GM23338 (cell line): ENCODE measurements at regions not wholly inside any gene's neighbourhood (a gene's known extent, or its start where the extent isn't known, plus 50 kb on each side); places are given as distances from the start of the nearest gene placed in this dataset.

ENCODE experiments used
- ATAC-seq: fragments of 200-7000 bp; cut with Tn5 transposase; 3 replicates; pipeline ENCODE4 v1.9.1; 2020
- DNase-seq: peaks from one replicate; pipeline ENCODE4 v3.0.0-alpha.2; 2015; ENCODE audit warnings: low spot score
- H2AFZ ChIP-seq: fragments of 200-600 bp; sonication (generic); 2 replicates; pipeline ENCODE4 v1.8.0; 2016; ENCODE audit warnings: antibody characterized with exemption, mild to moderate bottlenecking, moderate library complexity
- H3F3A ChIP-seq: fragments of 200-600 bp; sonication (generic); replicated peaks from 2 replicates; pipeline ENCODE4 v1.8.0; 2017; ENCODE audit warnings: antibody characterized with exemption, mixed run types, low read depth
- H3K27ac ChIP-seq: fragments of 200-600 bp; sonication (generic); 2 replicates; pipeline ENCODE4 v1.6.1; 2016; ENCODE audit warnings: low read depth
- H3K27me3 ChIP-seq: fragments of 200-600 bp; sonication (generic); 2 replicates; pipeline ENCODE4 v1.8.0; 2016; ENCODE audit warnings: mild to moderate bottlenecking, mixed run types, moderate library complexity; ENCODE audit not compliant: insufficient read depth
- H3K36me3 ChIP-seq: fragments of 200-600 bp; sonication (generic); 2 replicates; pipeline ENCODE4 v1.8.0; 2016; ENCODE audit warnings: mild to moderate bottlenecking; ENCODE audit not compliant: insufficient read depth
- H3K4me1 ChIP-seq: fragments of 200-600 bp; sonication (generic); 2 replicates; pipeline ENCODE4 v1.8.0; 2016; ENCODE audit warnings: mild to moderate bottlenecking, moderate library complexity; ENCODE audit not compliant: insufficient read depth
- H3K4me2 ChIP-seq: fragments of 200-600 bp; sonication (generic); 2 replicates; pipeline ENCODE4 v1.7.1; 2017; ENCODE audit warnings: mixed run types
- H3K4me3 ChIP-seq: fragments of 200-600 bp; sonication (generic); 2 replicates; pipeline ENCODE4 v1.6.1; 2016; ENCODE audit warnings: mixed run types
- H3K79me2 ChIP-seq: fragments of 200-600 bp; sonication (generic); replicated peaks from 2 replicates; pipeline ENCODE4 v1.8.0; 2017; ENCODE audit warnings: mild to moderate bottlenecking; ENCODE audit not compliant: insufficient read depth
- H3K9me2 ChIP-seq: fragments of 200-600 bp; sonication (generic); 2 replicates; pipeline ENCODE4 v1.8.0; 2017; ENCODE audit not compliant: insufficient read depth
- H4K20me1 ChIP-seq: fragments of 200-600 bp; sonication (generic); replicated peaks from 2 replicates; pipeline ENCODE4 v1.8.0; 2017; ENCODE audit warnings: mild to moderate bottlenecking; ENCODE audit not compliant: insufficient read depth
- H3K27ac Mint-ChIP-seq: 2 replicates; pipeline ENCODE4 v1.8.0; 2020; ENCODE audit warnings: inconsistent platforms, mild to moderate bottlenecking, moderate library complexity, mixed read lengths
- H3K27me3 Mint-ChIP-seq: 3 replicates; pipeline ENCODE4 v1.8.0; 2022; ENCODE audit warnings: low read depth, mild to moderate bottlenecking, moderate library complexity, mixed read lengths, inconsistent platforms; ENCODE audit not compliant: insufficient read depth, poor library complexity
- H3K36me3 Mint-ChIP-seq: 3 replicates; pipeline ENCODE4 v1.8.0; 2021; ENCODE audit warnings: low read depth, mild to moderate bottlenecking, inconsistent platforms, moderate library complexity, mixed read lengths
- H3K4me1 Mint-ChIP-seq: 3 replicates; pipeline ENCODE4 v1.8.0; 2020; ENCODE audit warnings: mild to moderate bottlenecking, inconsistent platforms, mixed read lengths
- H3K4me3 Mint-ChIP-seq: 3 replicates; pipeline ENCODE4 v1.8.0; 2021; ENCODE audit warnings: moderate library complexity, mild to moderate bottlenecking, inconsistent platforms, mixed read lengths
- H3K9me3 Mint-ChIP-seq: 3 replicates; pipeline ENCODE4 v1.8.0; 2020; ENCODE audit warnings: moderate library complexity, mild to moderate bottlenecking, inconsistent platforms, mixed read lengths
- CREB1 ChIP-seq: fragments of 250-450 bp; sonication (Bioruptor Pico); IDR thresholded peaks from 2 replicates; pipeline ENCODE4 v1.5.0; 2020; ENCODE audit warnings: low read depth, mild to moderate bottlenecking, moderate library complexity
- EZH2 ChIP-seq: fragments of 200-600 bp; sonication (generic); IDR thresholded peaks from one replicate; pipeline ENCODE4 v1.8.0; 2017; ENCODE audit warnings: antibody characterized with exemption, mild to moderate bottlenecking, low read depth; ENCODE audit not compliant: unreplicated experiment
- EZH2phosphoT487 ChIP-seq: fragments of 200-600 bp; sonication (generic); IDR thresholded peaks from one replicate; pipeline ENCODE4 v1.8.1; 2018; ENCODE audit warnings: antibody characterized with exemption; ENCODE audit not compliant: unreplicated experiment
- JUNB ChIP-seq: IDR thresholded peaks from one replicate; pipeline ENCODE4 v1.6.1; 2016; ENCODE audit warnings: antibody characterized with exemption; ENCODE audit not compliant: unreplicated experiment
- POLR2AphosphoS5 ChIP-seq: IDR thresholded peaks from 2 replicates; pipeline ENCODE4 v1.6.1; 2016; ENCODE audit warnings: antibody characterized with exemption, low read depth
- STAT1 ChIP-seq: IDR thresholded peaks from one replicate; pipeline ENCODE4 v1.6.1; 2016; ENCODE audit warnings: antibody characterized with exemption; ENCODE audit not compliant: unreplicated experiment
- ZNF114 ChIP-seq: fragments of 250-450 bp; sonication (Bioruptor Pico); IDR thresholded peaks from 2 replicates; pipeline ENCODE4 v1.5.0; 2020; ENCODE audit warnings: mild to moderate bottlenecking, moderate library complexity
- ZNF331 ChIP-seq: fragments of 250-450 bp; sonication (Bioruptor Pico); IDR thresholded peaks from 2 replicates; pipeline ENCODE4 v1.5.0; 2020; ENCODE audit warnings: low read depth, mild to moderate bottlenecking, moderate library complexity
- TF ChIP-seq, protein P1 (sequence below): IDR thresholded peaks from 2 replicates; pipeline ENCODE4 v1.6.1; 2016; ENCODE audit warnings: antibody characterized with exemption
- TF ChIP-seq, protein P2 (sequence below), 2 experiments: fragments of 200-600 bp in 1 of 2; sonication (generic) in 1 of 2; conservative IDR thresholded peaks; 2 replicates each; pipeline versions ENCODE4 v1.5.1 to v1.6.1; 2016 to 2017; ENCODE audit warnings: antibody characterized with exemption in 2 of 2, low read depth in 2 of 2, mild to moderate bottlenecking in 2 of 2, moderate library complexity in 1 of 2

DNA sequence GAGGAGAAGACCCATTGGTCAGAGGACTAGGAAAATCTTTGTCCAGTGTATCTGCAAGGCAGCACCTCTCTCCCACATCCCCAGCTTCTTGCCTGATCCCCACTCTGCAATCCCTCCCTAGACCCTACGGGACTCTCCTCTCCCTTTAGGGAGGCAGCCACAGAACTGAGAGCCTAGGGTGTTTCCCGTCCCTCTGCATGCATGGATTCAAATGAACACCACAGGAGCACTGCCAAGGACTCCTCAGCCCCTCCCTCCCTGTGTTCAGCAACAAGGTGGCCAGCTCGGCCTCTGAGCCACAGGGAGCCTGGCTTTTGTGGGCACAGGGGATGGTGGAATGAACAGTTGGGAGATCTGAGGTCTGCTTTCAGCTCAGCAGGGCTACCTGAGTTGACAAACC, 117.1 kb downstream of the TXNL1 start (continued):
- TF ChIP-seq, protein P1, sequence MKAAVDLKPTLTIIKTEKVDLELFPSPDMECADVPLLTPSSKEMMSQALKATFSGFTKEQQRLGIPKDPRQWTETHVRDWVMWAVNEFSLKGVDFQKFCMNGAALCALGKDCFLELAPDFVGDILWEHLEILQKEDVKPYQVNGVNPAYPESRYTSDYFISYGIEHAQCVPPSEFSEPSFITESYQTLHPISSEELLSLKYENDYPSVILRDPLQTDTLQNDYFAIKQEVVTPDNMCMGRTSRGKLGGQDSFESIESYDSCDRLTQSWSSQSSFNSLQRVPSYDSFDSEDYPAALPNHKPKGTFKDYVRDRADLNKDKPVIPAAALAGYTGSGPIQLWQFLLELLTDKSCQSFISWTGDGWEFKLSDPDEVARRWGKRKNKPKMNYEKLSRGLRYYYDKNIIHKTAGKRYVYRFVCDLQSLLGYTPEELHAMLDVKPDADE: no peak
- no peak for TF ChIP-seq ZNF331 (CRISPR knock-in tag)
- TF ChIP-seq STAT1: no peak
- TF ChIP-seq, protein P2, sequence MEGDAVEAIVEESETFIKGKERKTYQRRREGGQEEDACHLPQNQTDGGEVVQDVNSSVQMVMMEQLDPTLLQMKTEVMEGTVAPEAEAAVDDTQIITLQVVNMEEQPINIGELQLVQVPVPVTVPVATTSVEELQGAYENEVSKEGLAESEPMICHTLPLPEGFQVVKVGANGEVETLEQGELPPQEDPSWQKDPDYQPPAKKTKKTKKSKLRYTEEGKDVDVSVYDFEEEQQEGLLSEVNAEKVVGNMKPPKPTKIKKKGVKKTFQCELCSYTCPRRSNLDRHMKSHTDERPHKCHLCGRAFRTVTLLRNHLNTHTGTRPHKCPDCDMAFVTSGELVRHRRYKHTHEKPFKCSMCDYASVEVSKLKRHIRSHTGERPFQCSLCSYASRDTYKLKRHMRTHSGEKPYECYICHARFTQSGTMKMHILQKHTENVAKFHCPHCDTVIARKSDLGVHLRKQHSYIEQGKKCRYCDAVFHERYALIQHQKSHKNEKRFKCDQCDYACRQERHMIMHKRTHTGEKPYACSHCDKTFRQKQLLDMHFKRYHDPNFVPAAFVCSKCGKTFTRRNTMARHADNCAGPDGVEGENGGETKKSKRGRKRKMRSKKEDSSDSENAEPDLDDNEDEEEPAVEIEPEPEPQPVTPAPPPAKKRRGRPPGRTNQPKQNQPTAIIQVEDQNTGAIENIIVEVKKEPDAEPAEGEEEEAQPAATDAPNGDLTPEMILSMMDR (conservative IDR thresholded peaks at IDR 0.05; ENCODE audit: low read depth in 2 of 2): no peak
- no peak for TF ChIP-seq EZH2
- no peak for TF ChIP-seq ZNF114 (CRISPR knock-in tag)
- no peak for TF ChIP-seq POLR2AphosphoS5
- TF ChIP-seq EZH2phosphoT487: no peak
- TF ChIP-seq JUNB: no peak

DNA sequence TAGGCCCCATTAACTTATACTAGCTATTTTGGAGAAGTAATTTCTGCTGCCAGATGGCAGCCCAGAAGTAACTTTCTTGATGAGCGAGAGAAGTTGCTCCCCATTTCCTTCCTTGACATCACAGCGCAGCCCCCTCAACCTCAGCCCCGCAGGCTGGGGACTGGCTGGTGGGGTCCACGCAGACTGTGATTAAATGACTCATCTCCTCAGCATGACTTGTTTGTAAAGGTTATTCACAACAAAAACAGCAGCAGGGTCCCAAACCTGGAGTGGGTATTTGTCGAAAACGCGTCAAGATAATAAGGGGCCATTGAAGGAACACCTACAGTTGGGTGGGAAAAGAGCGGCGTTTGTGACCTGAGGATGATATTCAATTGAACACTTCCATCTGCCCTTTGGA, 120.6 kb downstream of the TXNL1 start:
- Histone ChIP-seq H2AFZ (no peak overlapping the region), H3K9me2 (peaks cover 8% of the 10 kb centered on the region; the same call in 1 of the 2 replicates), H3K79me2 (no peaks in the 10 kb centered on the region), H4K20me1 (no peaks in the 10 kb centered on the region), H3K4me1 (no peaks in the 10 kb centered on the region), H3K27me3 (no peaks in the 10 kb centered on the region), H3K27ac (no peak overlapping the region), H3K36me3 (no peaks in the 10 kb centered on the region), H3F3A (no peaks in the 10 kb centered on the region), H3K4me2 (no peak overlapping the region), H3K4me3 (no peak overlapping the region)
- no peaks in the 10 kb centered on the region for H3K4me1 Mint-ChIP-seq
- no peak overlapping the region for H3K4me3 Mint-ChIP-seq
- TF ChIP-seq ZNF114 (CRISPR knock-in tag) (no peak), CREB1 (no peak), JUNB (no peak), STAT1 (no peak), POLR2AphosphoS5 (no peak)
- TF ChIP-seq, protein P2 (conservative IDR thresholded peaks at IDR 0.05; ENCODE audit: low read depth in 2 of 2): no peak
- TF ChIP-seq, protein P1: no peak
- ATAC-seq (no peak), DNase-seq (no peak)
- H3K36me3 Mint-ChIP-seq: no peaks in the 10 kb centered on the region; the same call in 2 of the 3 replicates
- H3K27me3 Mint-ChIP-seq: peaks cover 4% of the 10 kb centered on the region
- no peak overlapping the region for H3K27ac Mint-ChIP-seq
- no peaks in the 10 kb centered on the region for H3K9me3 Mint-ChIP-seq
